Suprapubic skin (tissue), 4 donors: ENCODE measurements at regions not wholly inside any gene's neighbourhood (a gene's known extent, or its start where the extent isn't known, plus 50 kb on each side); places are given as distances from the start of the nearest gene placed in this dataset.

Experiments used
- DNase-seq, 2 donors: peaks; one replicate each; pipeline ENCODE4 v3.0.0-alpha.2; 2019; ENCODE audit warnings: low spot score in 2 of 2
- H3K27ac ChIP-seq: fragments of 200-600 bp; sonication (generic); one replicate; pipeline ENCODE4 v1.5.1; 2019
- H3K27me3 ChIP-seq: fragments of 200-600 bp; sonication (generic); one replicate; pipeline ENCODE4 v1.5.1; 2019
- H3K36me3 ChIP-seq: fragments of 200-600 bp; sonication (generic); one replicate; pipeline ENCODE4 v1.5.1; 2019
- H3K4me1 ChIP-seq: fragments of 200-600 bp; sonication (generic); one replicate; pipeline ENCODE4 v1.5.1; 2019
- H3K4me3 ChIP-seq: fragments of 200-600 bp; sonication (generic); one replicate; pipeline ENCODE4 v1.5.1; 2019; ENCODE audit warnings: mild to moderate bottlenecking
- H3K9me3 ChIP-seq: fragments of 200-600 bp; sonication (generic); one replicate; pipeline ENCODE4 v1.5.1; 2019
- CTCF ChIP-seq, 2 donors: fragments of 200-600 bp in 1 of 2; fragments of 450-650 bp in 1 of 2; sonication (generic) in 1 of 2; IDR thresholded peaks; one replicate each; pipeline ENCODE4 v1.5.1; 2016 to 2019; ENCODE audit warnings: antibody characterized with exemption in 2 of 2, mild to moderate bottlenecking in 1 of 2, moderate library complexity in 1 of 2
- EP300 ChIP-seq: sonication (generic); formaldehyde crosslinking; IDR thresholded peaks from one replicate; pipeline ENCODE4 v1.6.1; 2017; ENCODE audit warnings: antibody characterized with exemption
- POLR2A ChIP-seq, 2 donors: fragments of 450-650 bp; IDR thresholded peaks; one replicate each; pipeline ENCODE4 v1.6.1; 2017; ENCODE audit warnings: antibody characterized with exemption in 2 of 2, mild to moderate bottlenecking in 2 of 2, moderate library complexity in 2 of 2
- POLR2AphosphoS5 ChIP-seq, 3 donors: sonication (generic); formaldehyde crosslinking; IDR thresholded peaks; one replicate each; pipeline ENCODE4 v1.6.1; 2017; ENCODE audit warnings: antibody characterized with exemption in 3 of 3
- WGBS: methylation state at CpG from one replicate; pipeline ENCODE4 v1.1.5; 2018; 5-methylcytosine and 5-hydroxymethylcytosine counted together

DNA sequence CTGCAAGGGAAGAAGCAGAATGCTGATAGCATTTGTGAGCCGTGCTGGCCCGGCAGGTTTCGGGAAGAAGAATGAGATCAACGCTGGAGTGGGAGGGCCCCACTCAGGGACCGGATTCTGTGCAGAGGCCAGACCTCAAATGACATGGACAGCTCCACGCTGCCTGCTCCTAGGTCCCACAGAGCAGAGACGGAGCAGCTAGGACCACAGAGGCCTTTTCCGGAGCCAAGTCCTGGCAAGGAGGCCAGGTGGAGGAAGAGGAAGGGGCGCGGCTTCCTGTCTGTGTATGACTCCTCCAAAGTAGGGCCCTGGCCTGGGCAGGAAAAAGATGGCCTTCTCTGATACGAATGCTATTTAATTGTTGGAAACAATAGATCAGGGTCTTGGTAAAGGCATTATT lies 139.9 kb downstream of the LRRC30 start:
- WGBS, result 52% methylated on average over 11 of the region's 11 CpGs
- no peak overlapping the region for H3K27ac ChIP-seq
- no peak for DNase-seq
- peak in 1 of 3 donors; percentile 42 for TF ChIP-seq POLR2AphosphoS5 (IDR thresholded peaks at IDR 0.05)
- TF ChIP-seq EP300, result no peak
- no peak for TF ChIP-seq POLR2A (IDR thresholded peaks at IDR 0.05)
- no peak for TF ChIP-seq CTCF (IDR thresholded peaks at IDR 0.05)
- no peaks in the 10 kb centered on the region for H3K4me1 ChIP-seq
- no peaks in the 10 kb centered on the region for H3K9me3 ChIP-seq
- H3K27me3 ChIP-seq, result no peaks in the 10 kb centered on the region
- no peak overlapping the region for H3K4me3 ChIP-seq
- no peaks in the 10 kb centered on the region for H3K36me3 ChIP-seq

DNA sequence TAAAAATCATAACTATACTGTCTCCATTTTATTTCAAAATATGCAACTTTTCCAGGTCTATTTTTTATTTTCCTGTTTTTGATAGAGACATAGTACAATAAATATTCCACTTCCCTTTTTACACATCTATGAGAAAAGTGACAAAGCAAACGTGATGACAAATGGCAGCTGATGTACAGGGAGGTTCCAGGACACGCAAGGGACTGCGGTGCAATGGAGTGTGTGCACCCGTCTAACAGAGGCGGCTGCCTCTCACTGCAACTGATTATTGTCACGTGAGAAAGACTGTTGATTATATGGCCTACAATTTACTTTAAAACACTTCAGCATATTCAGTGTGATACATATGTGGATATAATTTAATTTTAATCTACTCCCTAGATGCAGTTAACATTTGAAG lies 142.6 kb downstream of the LRRC30 start:
- TF ChIP-seq POLR2AphosphoS5 (IDR thresholded peaks at IDR 0.05) (no peak), POLR2A (IDR thresholded peaks at IDR 0.05) (no peak), CTCF (IDR thresholded peaks at IDR 0.05) (no peak), EP300 (no peak)
- Histone ChIP-seq H3K36me3 (no peaks in the 10 kb centered on the region), H3K4me1 (no peaks in the 10 kb centered on the region), H3K4me3 (no peak overlapping the region), H3K9me3 (peaks cover 4% of the 10 kb centered on the region), H3K27me3 (no peaks in the 10 kb centered on the region), H3K27ac (no peak overlapping the region)
- DNase-seq, result no peak
- WGBS, result 77% methylated on average over 6 of the region's 6 CpGs

DNA sequence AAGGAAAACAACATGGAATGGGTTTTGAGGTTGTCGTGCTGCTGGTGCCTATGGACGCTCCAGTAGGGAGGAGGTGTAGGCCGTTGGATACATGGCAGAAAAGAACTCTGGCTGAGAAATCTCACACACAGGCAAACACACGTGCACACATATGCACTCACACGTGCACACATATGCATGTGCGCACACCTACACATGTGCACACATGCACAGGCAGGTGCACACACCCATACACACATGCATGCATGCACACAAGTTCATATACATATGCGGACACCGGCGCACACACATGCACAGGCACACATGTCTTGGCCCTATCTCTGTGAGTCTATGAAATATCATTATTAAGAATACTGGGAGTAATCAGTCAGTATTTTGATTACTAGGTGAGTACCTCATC lies 150.4 kb downstream of the LRRC30 start:
- DNase-seq, result no peak
- no peaks in the 10 kb centered on the region for H3K36me3 ChIP-seq
- H3K9me3 ChIP-seq, result peaks cover 4% of the 10 kb centered on the region
- 87% methylated on average over 6 of the region's 9 CpGs for WGBS
- no peak overlapping the region for H3K4me3 ChIP-seq
- no peaks in the 10 kb centered on the region for H3K4me1 ChIP-seq
- no peak overlapping the region for H3K27ac ChIP-seq
- TF ChIP-seq POLR2A (IDR thresholded peaks at IDR 0.05) (no peak), EP300 (no peak), CTCF (IDR thresholded peaks at IDR 0.05) (no peak), POLR2AphosphoS5 (IDR thresholded peaks at IDR 0.05) (no peak)
- no peaks in the 10 kb centered on the region for H3K27me3 ChIP-seq

GRCh38 chr18:7382328-7383001 lies 151.6 kb downstream of the LRRC30 start:
- no peaks in the 10 kb centered on the region for H3K36me3 ChIP-seq
- WGBS, result 69% methylated on average over 5 of the region's 5 CpGs

More at GRCh38 chr18:7382328-7383001, 151.6 kb downstream of the LRRC30 start:
- Histone ChIP-seq H3K27me3 (no peaks in the 10 kb centered on the region), H3K4me1 (no peaks in the 10 kb centered on the region), H3K9me3 (no peaks in the 10 kb centered on the region), H3K4me3 (no peak overlapping the region), H3K27ac (no peak overlapping the region)
- TF ChIP-seq EP300 (no peak), CTCF (IDR thresholded peaks at IDR 0.05) (no peak), POLR2AphosphoS5 (IDR thresholded peaks at IDR 0.05) (no peak), POLR2A (IDR thresholded peaks at IDR 0.05) (no peak)
- DNase-seq, result no peak
